Activated CD4-positive, alpha-beta memory T cell treated with anti-CD3 and anti-CD28 coated beads for 36 hours (primary cell): ENCODE measurements at regions not wholly inside any gene's neighbourhood (a gene's known extent, or its start where the extent isn't known, plus 50 kb on each side); places are given as distances from the start of the nearest gene placed in this dataset.
"Not testable (repeated sequence)": the region's sequence is repeated elsewhere in the genome, so short reads cannot be mapped to it uniquely, and the experiment has no call there.

Experiments
- CTCF ChIA-PET: fragments of 350-600 bp; sonication (Branson Sonifier 250); formaldehyde crosslinking; loops from one replicate; lab custom pipeline; 2021; ENCODE audit warnings: antibody characterized with exemption, inconsistent platforms; lab: Charles Lee
- POLR2A ChIA-PET: fragments of 350-600 bp; sonication (Branson Sonifier 250); formaldehyde crosslinking; loops from one replicate; lab custom pipeline; 2021; ENCODE audit warnings: antibody characterized with exemption; lab: Charles Lee
- DNase-seq: peaks from one replicate; pipeline ENCODE4 v3.0.0-alpha.2; 2020
- H3K27ac Mint-ChIP-seq: one replicate; pipeline ENCODE4 v1.8.0; 2021; ENCODE audit warnings: mixed read lengths
- H3K27me3 Mint-ChIP-seq: one replicate; pipeline ENCODE4 v1.8.0; 2021; ENCODE audit warnings: mixed read lengths
- H3K36me3 Mint-ChIP-seq: one replicate; pipeline ENCODE4 v1.8.0; 2021; ENCODE audit warnings: mixed read lengths
- H3K4me1 Mint-ChIP-seq: one replicate; pipeline ENCODE4 v1.8.0; 2021; ENCODE audit warnings: low read depth, mixed read lengths
- H3K4me3 Mint-ChIP-seq: one replicate; pipeline ENCODE4 v1.8.0; 2021; ENCODE audit warnings: mild to moderate bottlenecking, mixed read lengths
- H3K9me3 Mint-ChIP-seq: one replicate; pipeline ENCODE4 v1.8.0; 2021; ENCODE audit warnings: mixed read lengths
- intact Hi-C: fragments of 100-400 bp; cut with micrococcal nuclease; formaldehyde crosslinking; loops from one replicate; pipeline ENCODE4 v1.15.1; 2023

- POLR2A ChIA-PET, H3K36me3 Mint-ChIP-seq, CTCF ChIA-PET, H3K4me3 Mint-ChIP-seq, H3K9me3 Mint-ChIP-seq, H3K27ac Mint-ChIP-seq, DNase-seq, H3K27me3 Mint-ChIP-seq, H3K4me1 Mint-ChIP-seq: not testable (repeated sequence)
- intact Hi-C loops: loop anchor here (10.0 kb wide), 1 partner anchor 285 kb away; no protein-coding TSS in a partner anchor
These were observed 82.4 kb upstream of the PRR5 start for GRCh38 chr22:44619560-44620128.

- peaks cover 15% of the 10 kb centered on the region for H3K9me3 Mint-ChIP-seq
- H3K27me3 Mint-ChIP-seq, DNase-seq, H3K4me1 Mint-ChIP-seq, POLR2A ChIA-PET, intact Hi-C loops, H3K36me3 Mint-ChIP-seq, H3K27ac Mint-ChIP-seq, CTCF ChIA-PET, H3K4me3 Mint-ChIP-seq: not testable (repeated sequence)
These were observed 83.1 kb upstream of the PRR5 start for GRCh38 chr22:44618910-44619309.

GRCh38 chr22:44618400-44618799 lies 83.6 kb upstream of the PRR5 start:
- Mint-ChIP-seq H3K4me1 (peaks cover 10% of the 10 kb centered on the region), H3K9me3 (peaks cover 17% of the 10 kb centered on the region), H3K27ac (no peak overlapping the region), H3K36me3 (no peaks in the 10 kb centered on the region), H3K4me3 (no peak overlapping the region), H3K27me3 (no peaks in the 10 kb centered on the region)
- intact Hi-C loops: no loop called here
- ChIA-PET POLR2A (no interaction called here), CTCF (no interaction called here)
- no peak for DNase-seq

GRCh38 chr22:44617828-44618227 lies 84.2 kb upstream of the PRR5 start:
- ChIA-PET POLR2A (no interaction called here), CTCF (no interaction called here)
- Mint-ChIP-seq H3K27me3 (no peaks in the 10 kb centered on the region), H3K9me3 (peaks cover 23% of the 10 kb centered on the region), H3K4me3 (no peak overlapping the region), H3K27ac (no peak overlapping the region), H3K4me1 (peaks cover 10% of the 10 kb centered on the region), H3K36me3 (no peaks in the 10 kb centered on the region)
- intact Hi-C loops: no loop called here
- DNase-seq: no peak

- DNase-seq: no peak
- Mint-ChIP-seq H3K36me3 (no peaks in the 10 kb centered on the region), H3K9me3 (peaks cover 27% of the 10 kb centered on the region), H3K27me3 (no peaks in the 10 kb centered on the region), H3K4me3 (no peak overlapping the region), H3K27ac (no peak overlapping the region), H3K4me1 (peaks cover 10% of the 10 kb centered on the region)
- POLR2A ChIA-PET: no interaction called here
- intact Hi-C loops: no loop called here
- CTCF ChIA-PET: no interaction called here
These were observed 84.9 kb upstream of the PRR5 start for GRCh38 chr22:44616882-44617655.

- Mint-ChIP-seq H3K27ac (no peak overlapping the region), H3K36me3 (no peaks in the 10 kb centered on the region), H3K27me3 (no peaks in the 10 kb centered on the region), H3K9me3 (peaks cover 33% of the 10 kb centered on the region), H3K4me3 (no peak overlapping the region), H3K4me1 (peaks cover 7% of the 10 kb centered on the region)
- no peak for DNase-seq
- ChIA-PET POLR2A (no interaction called here), CTCF (no interaction called here)
- intact Hi-C loops: no loop called here
These were observed 85.5 kb upstream of the PRR5 start for GRCh38 chr22:44616461-44616860.

GRCh38 chr22:44615602-44616180 lies 86.3 kb upstream of the PRR5 start:
- intact Hi-C loops: no loop called here
- no peak for DNase-seq
- H3K4me3 Mint-ChIP-seq: no peak overlapping the region
- H3K27me3 Mint-ChIP-seq: no peaks in the 10 kb centered on the region
- CTCF ChIA-PET: no interaction called here
- H3K27ac Mint-ChIP-seq: no peak overlapping the region
- H3K36me3 Mint-ChIP-seq: no peaks in the 10 kb centered on the region
- peaks cover 40% of the 10 kb centered on the region for H3K9me3 Mint-ChIP-seq
- peaks cover 5% of the 10 kb centered on the region for H3K4me1 Mint-ChIP-seq
- POLR2A ChIA-PET: no interaction called here

- intact Hi-C loops: no loop called here
- H3K27me3 Mint-ChIP-seq: no peaks in the 10 kb centered on the region
- DNase-seq: no peak
- H3K4me1 Mint-ChIP-seq: peaks cover under 1% of the 10 kb centered on the region
- no peak overlapping the region for H3K27ac Mint-ChIP-seq
- ChIA-PET POLR2A (no interaction called here), CTCF (no interaction called here)
- no peak overlapping the region for H3K4me3 Mint-ChIP-seq
- H3K9me3 Mint-ChIP-seq: peaks cover 44% of the 10 kb centered on the region
- no peaks in the 10 kb centered on the region for H3K36me3 Mint-ChIP-seq
These were observed 86.9 kb upstream of the PRR5 start for GRCh38 chr22:44615146-44615545.

- POLR2A ChIA-PET: no interaction called here
- Mint-ChIP-seq H3K27ac (no peak overlapping the region), H3K36me3 (no peaks in the 10 kb centered on the region), H3K4me3 (no peak overlapping the region), H3K4me1 (no peaks in the 10 kb centered on the region), H3K9me3 (peaks cover 44% of the 10 kb centered on the region), H3K27me3 (no peaks in the 10 kb centered on the region)
- CTCF ChIA-PET: interaction anchor here (1.2 kb wide), 1 partner anchor 532 kb away, joined by 3 read pairs; no protein-coding TSS in a partner anchor
- intact Hi-C loops: no loop called here
- no peak for DNase-seq
These were observed 88.8 kb upstream of the PRR5 start for GRCh38 chr22:44613196-44613595.

- no peak overlapping the region for H3K27ac Mint-ChIP-seq
- no peaks in the 10 kb centered on the region for H3K36me3 Mint-ChIP-seq
- no peak for DNase-seq
- H3K4me1 Mint-ChIP-seq: no peaks in the 10 kb centered on the region
- H3K4me3 Mint-ChIP-seq: no peak overlapping the region
- ChIA-PET CTCF (interaction anchor here (1.3 kb wide), 1 partner anchor 526 kb away, joined by 3 read pairs; no protein-coding TSS in a partner anchor), POLR2A (no interaction called here)
- peaks cover 4% of the 10 kb centered on the region for H3K27me3 Mint-ChIP-seq
- intact Hi-C loops: no loop called here
- H3K9me3 Mint-ChIP-seq: peaks cover 44% of the 10 kb centered on the region
These were observed 90.0 kb upstream of the PRR5 start for GRCh38 chr22:44611880-44612496.

- H3K27me3 Mint-ChIP-seq: peaks cover 11% of the 10 kb centered on the region
- no peak overlapping the region for H3K27ac Mint-ChIP-seq
- H3K4me3 Mint-ChIP-seq: no peak overlapping the region
- H3K9me3 Mint-ChIP-seq: peaks cover 39% of the 10 kb centered on the region
- H3K4me1 Mint-ChIP-seq: no peaks in the 10 kb centered on the region
- DNase-seq: no peak
- CTCF ChIA-PET: interaction anchor here (1.4 kb wide), 1 partner anchor 16 kb away, joined by 6 read pairs; no protein-coding TSS in a partner anchor
- intact Hi-C loops: no loop called here
- POLR2A ChIA-PET: no interaction called here
- H3K36me3 Mint-ChIP-seq: no peaks in the 10 kb centered on the region
These were observed 91.9 kb upstream of the PRR5 start for GRCh38 chr22:44610071-44610470.

- intact Hi-C loops: no loop called here
- Mint-ChIP-seq H3K27ac (no peak overlapping the region), H3K4me1 (no peaks in the 10 kb centered on the region), H3K27me3 (peaks cover 17% of the 10 kb centered on the region), H3K9me3 (peaks cover 33% of the 10 kb centered on the region), H3K4me3 (no peak overlapping the region), H3K36me3 (no peaks in the 10 kb centered on the region)
- DNase-seq: no peak
- ChIA-PET CTCF (interaction anchor here (1.4 kb wide), 1 partner anchor 17 kb away, joined by 6 read pairs; no protein-coding TSS in a partner anchor), POLR2A (no interaction called here)
These were observed 92.5 kb upstream of the PRR5 start for GRCh38 chr22:44609400-44609988.
